ENCODE measurements at regions not wholly inside any gene's neighbourhood (a gene's known extent, or its start where the extent isn't known, plus 50 kb on each side); places are given as distances from the start of the nearest gene placed in this dataset.

DNA sequence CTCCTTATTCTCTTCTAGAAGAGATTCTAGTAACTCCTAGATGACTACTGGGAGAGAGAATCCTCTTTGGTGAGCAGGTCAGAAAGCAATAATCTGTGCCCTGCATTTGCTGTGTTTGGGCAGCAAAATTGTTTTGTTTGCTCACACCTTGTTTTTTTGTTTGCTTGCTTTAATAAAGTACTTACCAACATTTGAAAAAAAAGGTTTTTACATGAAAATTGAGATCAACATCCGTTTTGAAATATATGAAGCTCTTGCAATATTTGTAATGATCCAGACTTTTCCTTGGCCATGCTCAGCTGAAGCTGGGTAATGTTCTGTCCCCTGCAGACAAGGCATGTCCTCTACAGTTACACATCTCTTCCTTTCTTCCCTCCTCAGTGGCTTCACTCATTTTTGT is 62.2 kb downstream of the DIPK2A start:
- TF ChIP-seq, protein P1, sequence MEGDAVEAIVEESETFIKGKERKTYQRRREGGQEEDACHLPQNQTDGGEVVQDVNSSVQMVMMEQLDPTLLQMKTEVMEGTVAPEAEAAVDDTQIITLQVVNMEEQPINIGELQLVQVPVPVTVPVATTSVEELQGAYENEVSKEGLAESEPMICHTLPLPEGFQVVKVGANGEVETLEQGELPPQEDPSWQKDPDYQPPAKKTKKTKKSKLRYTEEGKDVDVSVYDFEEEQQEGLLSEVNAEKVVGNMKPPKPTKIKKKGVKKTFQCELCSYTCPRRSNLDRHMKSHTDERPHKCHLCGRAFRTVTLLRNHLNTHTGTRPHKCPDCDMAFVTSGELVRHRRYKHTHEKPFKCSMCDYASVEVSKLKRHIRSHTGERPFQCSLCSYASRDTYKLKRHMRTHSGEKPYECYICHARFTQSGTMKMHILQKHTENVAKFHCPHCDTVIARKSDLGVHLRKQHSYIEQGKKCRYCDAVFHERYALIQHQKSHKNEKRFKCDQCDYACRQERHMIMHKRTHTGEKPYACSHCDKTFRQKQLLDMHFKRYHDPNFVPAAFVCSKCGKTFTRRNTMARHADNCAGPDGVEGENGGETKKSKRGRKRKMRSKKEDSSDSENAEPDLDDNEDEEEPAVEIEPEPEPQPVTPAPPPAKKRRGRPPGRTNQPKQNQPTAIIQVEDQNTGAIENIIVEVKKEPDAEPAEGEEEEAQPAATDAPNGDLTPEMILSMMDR (IDR thresholded peaks at IDR 0.05), result no peak
- TF ChIP-seq POLR2A (IDR thresholded peaks at IDR 0.05), result no peak
